Kidney (tissue), 13 donors: ENCODE measurements at regions not wholly inside any gene's neighbourhood (a gene's known extent, or its start where the extent isn't known, plus 50 kb on each side); places are given as distances from the start of the nearest gene placed in this dataset.

Experiments
- DNase-seq, 5 donors: peaks; one replicate each; pipeline ENCODE4 v3.0.0-alpha.2; 2013 to 2020
- FAIRE-seq: peaks from 2 replicates; lab custom pipeline; 2012; peaks lifted over from hg19 to GRCh38; lab: Jason Lieb, UNC
- H3K27ac ChIP-seq, 2 donors: one replicate each; pipeline ENCODE4 v1.7.0; 2013; ENCODE audit warnings: low read depth in 2 of 2, low read length in 2 of 2, inconsistent platforms in 1 of 2
- H3K27me3 ChIP-seq: one replicate; pipeline ENCODE4 v1.7.1; 2013; ENCODE audit warnings: low read length, inconsistent platforms; ENCODE audit not compliant: control insufficient read depth, insufficient read depth
- H3K36me3 ChIP-seq, 3 donors: one replicate each; pipeline versions ENCODE4 v1.7.0 to v1.7.1; 2013; ENCODE audit warnings: low read length in 3 of 3, control low read depth in 1 of 3, inconsistent platforms in 1 of 3; ENCODE audit not compliant: insufficient read depth in 3 of 3, control insufficient read depth in 2 of 3
- H3K4me1 ChIP-seq, 3 donors: one replicate each; pipeline versions ENCODE4 v1.7.0 to v1.7.1; 2013; ENCODE audit warnings: low read length in 3 of 3, inconsistent platforms in 1 of 3, low read depth in 1 of 3; ENCODE audit not compliant: control insufficient read depth in 2 of 3, insufficient read depth in 2 of 3
- H3K4me3 ChIP-seq, 3 donors: one replicate each; pipeline versions ENCODE4 v1.7.0 to v1.8.1; 2013; ENCODE audit warnings: low read length in 3 of 3, control low read depth in 1 of 3, inconsistent platforms in 1 of 3
- H3K9ac ChIP-seq, 3 donors: one replicate each; pipeline versions ENCODE4 v1.7.0 to v1.7.1; 2013; ENCODE audit warnings: low read length in 3 of 3, control low read depth in 1 of 3, inconsistent platforms in 1 of 3
- H3K9me3 ChIP-seq, 3 donors: one replicate each; pipeline versions ENCODE4 v1.7.0 to v1.7.1; 2013; ENCODE audit warnings: low read length in 3 of 3, control low read depth in 1 of 3, inconsistent platforms in 1 of 3; ENCODE audit not compliant: control insufficient read depth in 2 of 3, insufficient read depth in 1 of 3
- CTCF ChIP-seq: IDR thresholded peaks from 3 replicates; pipeline ENCODE4 v1.5.1; 2012; ENCODE audit warnings: mild to moderate bottlenecking, moderate library complexity, borderline replicate concordance; ENCODE audit not compliant: insufficient read depth; ENCODE audit errors: extremely low read depth
- intact Hi-C: fragments of 100-400 bp; cut with DNase I; formaldehyde crosslinking; loops from one replicate; pipeline ENCODE4 v1.11.1; 2022
- donor health status: control.
- donor health status: control.
- donor health status: control.
- donor health status: control.
- donor health status: control.
- donor health status: DM: yes; HTN: yes; CAD: no.
- donor health status: Normal renal cell carcinoma (clear cell type).

GRCh38 chr13:50615234-50615633 is 228.3 kb downstream of the DLEU7 start:
- H3K9ac ChIP-seq, result no peak overlapping the region
- FAIRE-seq, result no peak
- no peaks in the 10 kb centered on the region for H3K4me1 ChIP-seq
- H3K27ac ChIP-seq, result no peak overlapping the region
- H3K4me3 ChIP-seq, result no peak overlapping the region
- no peaks in the 10 kb centered on the region for H3K36me3 ChIP-seq
- H3K9me3 ChIP-seq, result no peaks in the 10 kb centered on the region
- no peak for TF ChIP-seq CTCF
- DNase-seq, result no peak
- H3K27me3 ChIP-seq, result no peaks in the 10 kb centered on the region
- intact Hi-C loops, result no loop called here

GRCh38 chr13:50616101-50616500 is 227.4 kb downstream of the DLEU7 start:
- no peak overlapping the region for H3K27ac ChIP-seq
- no peaks in the 10 kb centered on the region for H3K36me3 ChIP-seq
- H3K9ac ChIP-seq, result no peak overlapping the region
- no peak for DNase-seq
- no peaks in the 10 kb centered on the region for H3K9me3 ChIP-seq
- no peak for TF ChIP-seq CTCF
- intact Hi-C loops, result no loop called here
- no peaks in the 10 kb centered on the region for H3K27me3 ChIP-seq
- H3K4me3 ChIP-seq, result no peak overlapping the region
- no peaks in the 10 kb centered on the region for H3K4me1 ChIP-seq
- no peak for FAIRE-seq

GRCh38 chr13:50617134-50617721 is 226.3 kb downstream of the DLEU7 start:
- intact Hi-C loops, result no loop called here
- FAIRE-seq, result no peak

More at GRCh38 chr13:50617134-50617721, 226.3 kb downstream of the DLEU7 start:
- no peaks in the 10 kb centered on the region for H3K27me3 ChIP-seq
- no peak for DNase-seq
- H3K4me3 ChIP-seq, result no peak overlapping the region
- no peak overlapping the region for H3K27ac ChIP-seq
- TF ChIP-seq CTCF, result no peak
- no peaks in the 10 kb centered on the region for H3K36me3 ChIP-seq
- H3K9ac ChIP-seq, result no peak overlapping the region
- H3K9me3 ChIP-seq, result no peaks in the 10 kb centered on the region
- H3K4me1 ChIP-seq, result no peaks in the 10 kb centered on the region
